ENCODE measurements at regions not wholly inside any gene's neighbourhood (a gene's known extent, or its start where the extent isn't known, plus 50 kb on each side); places are given as distances from the start of the nearest gene placed in this dataset.

GRCh38 chr5:40027400-40027799 lies 602.6 kb upstream of the DAB2 start:
- no peak for DNase-seq

- no peak for DNase-seq
These were observed 600.8 kb upstream of the DAB2 start for GRCh38 chr5:40025586-40025985.

DNA sequence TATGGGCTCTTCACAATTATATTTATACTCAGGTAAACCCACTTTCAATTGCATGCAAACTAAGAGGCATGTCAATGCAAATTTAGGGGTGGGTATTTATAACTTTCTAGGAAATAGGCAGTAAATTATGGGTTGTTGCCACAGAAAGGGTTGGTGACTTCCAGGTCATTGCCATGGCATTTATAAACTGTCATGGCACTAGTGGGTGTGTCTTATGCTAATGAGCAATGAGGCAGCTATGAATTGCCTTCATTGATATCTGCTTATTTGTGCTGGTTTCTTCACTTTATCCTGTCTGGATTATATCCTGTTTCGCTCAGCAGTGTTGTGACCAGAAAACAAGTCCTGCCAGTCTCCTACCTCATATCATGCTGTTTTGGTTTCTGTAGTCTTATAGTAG lies 597.3 kb upstream of the DAB2 start:
- DNase-seq = no peak

DNA sequence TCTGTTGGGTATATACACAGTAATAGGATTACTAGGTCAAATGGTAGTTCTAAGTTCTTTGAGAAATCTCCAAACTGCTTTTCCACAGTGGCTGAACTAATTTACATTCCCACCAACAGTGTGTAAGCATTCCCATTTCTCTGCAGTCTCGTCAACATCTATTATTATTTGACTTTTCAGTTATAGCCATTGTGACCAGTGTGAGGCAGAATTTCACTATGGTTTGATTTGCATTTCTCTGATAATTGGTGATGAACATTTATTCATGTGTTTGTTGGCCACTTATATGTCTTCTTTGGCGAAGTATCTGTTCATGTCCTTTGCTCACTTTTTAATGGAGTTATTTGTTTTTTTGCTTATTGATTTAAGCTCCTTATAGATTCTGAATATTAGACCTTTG lies 596.2 kb upstream of the DAB2 start:
- DNase-seq = no peak

DNA sequence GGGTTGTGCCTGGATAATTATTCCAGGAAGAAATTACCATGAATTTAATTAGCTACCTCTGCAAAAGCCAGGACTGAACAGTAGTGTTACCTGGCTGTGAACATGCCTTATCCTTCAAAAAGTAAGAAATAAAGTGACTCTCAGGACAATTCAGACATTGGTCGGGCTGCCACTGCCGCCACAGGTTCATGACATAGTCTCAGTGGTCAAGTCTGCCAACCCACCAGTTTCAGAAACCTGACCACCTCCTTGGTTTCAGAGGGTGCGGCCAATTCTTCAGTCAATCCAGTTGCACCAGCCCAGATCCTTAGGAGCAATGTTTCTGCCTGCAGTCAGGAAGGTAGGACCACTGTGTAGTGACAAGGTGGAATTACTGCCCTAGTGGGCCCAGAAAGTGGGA lies 593.1 kb upstream of the DAB2 start:
- DNase-seq = no peak

GRCh38 chr5:40017135-40017534 lies 592.4 kb upstream of the DAB2 start:
- no peak for DNase-seq

DNA sequence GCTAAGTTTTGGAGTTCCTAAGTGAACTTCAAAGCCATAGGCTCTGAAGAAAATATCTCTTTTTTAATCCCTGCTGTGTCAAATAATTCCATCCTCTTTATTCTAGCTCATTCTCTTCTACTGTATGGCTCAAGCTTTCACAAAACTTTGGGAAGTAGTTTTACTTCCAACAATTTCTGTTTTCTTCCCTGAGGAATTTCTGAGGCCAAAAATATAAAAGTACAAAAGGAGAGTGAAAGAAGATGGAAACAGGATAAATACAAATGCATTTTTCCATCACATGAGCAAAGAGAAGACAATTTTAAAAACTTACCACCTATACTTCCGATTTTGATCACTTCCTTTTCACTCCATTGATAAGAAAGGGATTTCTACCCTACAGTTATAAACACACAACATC lies 585.7 kb upstream of the DAB2 start:
- no peak for DNase-seq

DNA sequence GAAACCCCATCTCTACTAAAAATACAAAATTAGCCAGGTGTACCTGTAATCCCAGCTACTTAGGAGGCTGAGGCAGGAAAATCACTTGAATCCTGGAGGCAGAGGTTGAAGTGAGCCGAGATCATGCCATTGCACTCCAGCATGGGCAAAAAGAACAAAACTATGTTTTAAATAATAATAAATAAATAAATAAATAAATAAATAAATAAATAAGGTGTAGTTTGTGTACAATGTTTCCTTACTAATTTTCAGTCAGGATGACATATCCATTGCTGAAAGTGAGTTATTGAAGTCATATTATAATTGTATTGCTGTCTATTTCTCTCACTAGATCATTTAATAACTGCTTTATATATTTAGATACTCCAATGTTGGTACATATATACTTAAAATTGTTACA lies 581.5 kb upstream of the DAB2 start:
- no peak for DNase-seq

- DNase-seq = no peak
These were observed 577.0 kb upstream of the DAB2 start for GRCh38 chr5:40001796-40002195.

- no peak for DNase-seq
These were observed 573.7 kb upstream of the DAB2 start for GRCh38 chr5:39998518-39998917.

- DNase-seq = no peak
These were observed 571.2 kb upstream of the DAB2 start for GRCh38 chr5:39995990-39996389.

DNA sequence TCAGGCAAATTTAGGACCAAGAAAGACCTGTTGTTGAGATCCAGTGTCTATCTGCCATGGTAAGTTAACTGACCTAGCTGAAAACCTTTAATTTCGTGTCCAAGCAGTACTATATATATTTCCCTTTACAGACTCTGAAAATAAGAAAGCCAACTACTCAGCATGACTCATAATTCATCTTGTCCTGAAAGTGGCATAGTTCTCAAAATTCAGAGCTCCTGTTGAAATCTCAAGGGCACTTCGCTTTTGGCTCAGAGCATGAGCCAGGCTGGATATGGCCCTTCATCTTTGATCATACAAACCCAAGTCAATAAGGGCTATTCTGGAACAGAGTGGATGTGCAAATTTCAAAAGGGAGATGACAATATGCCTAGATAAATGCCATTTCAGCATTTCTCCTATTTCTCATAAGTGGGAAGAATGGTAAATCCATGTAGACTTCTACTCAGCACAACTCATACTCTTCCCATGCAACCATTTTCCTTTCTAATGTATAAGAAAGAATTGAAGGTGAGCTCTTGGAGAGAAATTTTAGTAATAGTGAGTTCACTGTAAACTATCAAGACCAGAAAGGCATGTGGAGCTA lies 567.9 kb upstream of the DAB2 start:
- no peak for DNase-seq

GRCh38 chr5:39986614-39987013 lies 561.8 kb upstream of the DAB2 start:
- no peak for DNase-seq

DNA sequence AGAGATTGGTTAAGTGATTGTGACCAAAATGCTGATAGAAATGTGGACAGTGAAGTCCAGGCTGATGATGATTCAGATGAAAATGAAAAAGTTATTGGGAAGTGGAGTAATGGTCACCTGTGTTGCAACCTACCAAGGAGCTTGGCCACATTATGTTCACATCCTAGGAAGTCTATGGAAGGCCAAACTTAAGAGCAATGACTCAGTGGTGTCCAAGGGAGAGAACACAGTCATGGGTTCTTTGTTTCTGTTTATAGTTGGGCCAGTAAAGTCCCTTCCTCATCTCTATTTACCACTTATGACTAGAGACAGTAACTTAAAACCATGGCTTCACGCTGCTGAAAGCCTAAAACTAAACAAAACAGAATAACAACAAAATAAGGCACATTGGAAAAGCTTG lies 555.3 kb upstream of the DAB2 start:
- DNase-seq = no peak

GRCh38 chr5:39977066-39977655 lies 552.4 kb upstream of the DAB2 start:
- no peak for DNase-seq

- DNase-seq = no peak
These were observed 545.5 kb upstream of the DAB2 start for GRCh38 chr5:39970117-39970798.

GRCh38 chr5:39968381-39968780 lies 543.6 kb upstream of the DAB2 start:
- DNase-seq = no peak

DNA sequence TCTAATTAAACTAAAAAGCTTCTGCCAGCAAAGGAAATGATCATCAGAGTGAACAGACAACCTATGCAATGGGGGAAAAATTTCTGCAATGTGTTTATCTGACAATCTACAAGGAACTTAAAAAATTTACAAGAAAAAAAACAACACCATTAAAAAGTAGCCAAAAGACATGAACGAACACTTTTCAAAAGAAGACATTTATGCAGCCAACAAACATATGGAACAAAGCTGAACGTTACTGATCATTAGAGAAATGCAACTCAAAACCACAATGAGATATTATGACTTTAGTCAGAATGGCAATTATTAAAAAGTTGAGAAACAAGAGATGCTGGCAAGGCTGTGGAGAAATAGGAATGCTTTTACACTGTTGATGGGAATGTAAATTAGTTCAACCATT lies 530.4 kb upstream of the DAB2 start:
- DNase-seq = no peak

DNA sequence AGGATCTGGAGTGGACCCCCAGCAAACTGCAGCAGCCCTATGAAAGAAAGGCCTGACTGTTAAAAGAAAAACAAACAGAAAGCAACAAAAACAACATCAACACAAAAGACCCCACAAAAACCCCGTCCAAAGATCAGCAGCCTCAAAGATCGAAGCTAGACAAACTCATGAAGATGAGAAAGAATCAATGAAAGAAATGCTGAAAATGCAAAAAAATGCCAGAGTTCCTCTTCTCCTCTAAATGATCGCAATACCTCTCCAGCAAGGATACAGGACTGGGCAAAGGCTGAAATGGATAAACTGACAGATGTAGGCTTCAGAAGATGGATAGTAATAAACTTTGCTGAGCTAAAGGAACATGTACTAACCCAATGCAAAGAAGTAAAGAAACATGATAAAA lies 526.3 kb upstream of the DAB2 start:
- no peak for DNase-seq

DNA sequence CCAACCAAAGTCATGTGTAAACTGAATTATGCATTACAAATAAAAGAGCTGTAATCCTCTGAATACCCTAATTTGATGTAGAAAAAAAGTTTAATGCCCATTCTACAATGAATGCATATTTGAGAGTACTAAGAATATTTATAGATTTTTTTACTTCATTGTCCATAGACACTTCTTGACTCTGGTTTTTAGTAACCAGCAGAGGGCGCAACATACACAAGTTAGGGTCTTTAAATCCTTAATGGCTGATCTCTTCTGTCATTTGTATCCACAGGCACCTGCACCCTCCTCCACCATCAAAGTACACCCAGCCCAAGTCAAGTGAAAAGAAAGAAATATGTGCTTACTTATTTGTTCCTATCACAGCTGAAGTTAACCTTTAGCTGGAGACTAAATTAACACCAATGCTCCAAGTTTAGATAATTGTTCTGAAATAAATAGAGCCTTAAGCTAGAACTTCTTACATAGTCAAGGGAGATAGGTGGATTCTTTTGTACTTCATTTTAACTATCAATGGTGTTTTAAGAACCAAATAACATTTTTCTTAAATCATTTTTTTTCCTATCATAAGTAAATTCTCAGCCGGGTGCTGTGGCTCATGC lies 524.2 kb upstream of the DAB2 start:
- DNase-seq = peak; percentile 48

DNA sequence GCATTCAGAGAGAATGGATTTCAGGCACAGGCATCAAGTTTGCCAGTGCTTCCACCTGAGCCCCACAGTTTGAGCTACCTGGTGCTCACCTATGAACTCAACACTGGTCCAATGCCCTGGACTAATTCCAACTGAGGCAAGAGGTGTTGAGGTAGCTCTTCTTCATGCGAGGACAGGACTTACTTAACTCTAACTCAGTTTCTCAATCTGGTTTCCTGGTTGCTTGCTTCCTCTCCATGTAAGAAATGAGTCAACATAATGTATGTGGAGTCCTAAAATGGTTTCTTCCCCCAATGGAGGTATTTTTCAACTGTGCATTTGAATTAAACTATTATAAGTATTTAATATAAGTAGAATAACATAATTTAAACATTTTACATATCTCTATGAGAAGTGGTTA lies 523.6 kb upstream of the DAB2 start:
- DNase-seq = no peak

DNA sequence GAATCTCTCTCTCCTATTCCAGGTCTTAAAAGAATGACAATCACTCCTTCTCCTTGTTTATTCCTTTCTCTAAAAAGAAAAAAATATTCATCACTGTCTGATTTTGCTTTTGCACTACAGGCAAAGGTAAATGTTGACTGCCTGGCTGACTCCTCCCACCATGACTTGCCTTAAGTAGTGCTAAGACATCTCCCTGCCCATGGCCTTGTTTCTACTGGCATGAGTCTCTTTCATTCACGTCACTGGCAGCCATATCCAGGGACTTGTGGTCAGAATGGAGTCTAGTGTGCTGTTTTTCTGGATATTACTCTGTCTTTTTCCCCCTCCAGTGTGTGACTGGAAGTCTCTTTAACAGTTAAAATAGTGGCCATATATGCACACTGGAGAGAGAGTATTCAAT lies 522.9 kb upstream of the DAB2 start:
- DNase-seq = no peak

- DNase-seq = no peak
These were observed 521.7 kb upstream of the DAB2 start for GRCh38 chr5:39946356-39947045.

GRCh38 chr5:39945870-39946269 lies 521.1 kb upstream of the DAB2 start:
- DNase-seq = no peak
